GM19023 (cell line): ENCODE measurements at regions not wholly inside any gene's neighbourhood (a gene's known extent, or its start where the extent isn't known, plus 50 kb on each side); places are given as distances from the start of the nearest gene placed in this dataset.

Source experiments
- ATAC-seq: cut with Tn5 transposase; IDR thresholded peaks from one replicate; pipeline ENCODE4 v1.9.1; 2021; ENCODE audit warnings: mild to moderate bottlenecking, moderate library complexity; ENCODE audit not compliant: unreplicated experiment

GRCh38 chr10:131424836-131425491 is 113.4 kb upstream of the TCERG1L start:
- ATAC-seq, result no peak

GRCh38 chr10:131425752-131426533 is 114.4 kb upstream of the TCERG1L start:
- no peak for ATAC-seq

GRCh38 chr10:131426534-131426898 is 115.0 kb upstream of the TCERG1L start:
- ATAC-seq, result no peak

- ATAC-seq, result no peak
Measured at GRCh38 chr10:131427281-131427680, 115.8 kb upstream of the TCERG1L start.

GRCh38 chr10:131427901-131428300 is 116.4 kb upstream of the TCERG1L start:
- no peak for ATAC-seq

GRCh38 chr10:131429141-131429540 is 117.6 kb upstream of the TCERG1L start:
- no peak for ATAC-seq

- ATAC-seq, result no peak
Measured at GRCh38 chr10:131429942-131430341, 118.4 kb upstream of the TCERG1L start.

GRCh38 chr10:131430716-131431412 is 119.3 kb upstream of the TCERG1L start:
- no peak for ATAC-seq

GRCh38 chr10:131431533-131431932 is 120.0 kb upstream of the TCERG1L start:
- ATAC-seq, result no peak

GRCh38 chr10:131431978-131432690 is 120.6 kb upstream of the TCERG1L start:
- ATAC-seq, result no peak

GRCh38 chr10:131433568-131433967 is 122.0 kb upstream of the TCERG1L start:
- no peak for ATAC-seq

- no peak for ATAC-seq
Measured at GRCh38 chr10:131435232-131435631, 123.7 kb upstream of the TCERG1L start.

GRCh38 chr10:131435760-131436457 is 124.4 kb upstream of the TCERG1L start:
- no peak for ATAC-seq

GRCh38 chr10:131436458-131436857 is 124.9 kb upstream of the TCERG1L start:
- ATAC-seq, result no peak

- no peak for ATAC-seq
Measured at GRCh38 chr10:131437556-131438475, 126.3 kb upstream of the TCERG1L start.

GRCh38 chr10:131438665-131439064 is 127.1 kb upstream of the TCERG1L start:
- no peak for ATAC-seq

GRCh38 chr10:131439705-131440104 is 128.2 kb upstream of the TCERG1L start:
- no peak for ATAC-seq

- no peak for ATAC-seq
Measured at GRCh38 chr10:131440405-131441360, 129.2 kb upstream of the TCERG1L start.
